Esophagus squamous epithelium (tissue), 4 donors: ENCODE measurements at regions not wholly inside any gene's neighbourhood (a gene's known extent, or its start where the extent isn't known, plus 50 kb on each side); places are given as distances from the start of the nearest gene placed in this dataset.

Source experiments
- CTCF ChIP-seq, 6 experiments: fragments of 450-650 bp in 4 of 6; fragments of 200-600 bp in 2 of 6; sonication (generic) in 2 of 6; IDR thresholded peaks; one replicate each; pipeline ENCODE4 v1.5.1; 2016 to 2019; ENCODE audit warnings: antibody characterized with exemption in 6 of 6, mild to moderate bottlenecking in 4 of 6, moderate library complexity in 4 of 6
- POLR2A ChIP-seq, 4 donors: fragments of 450-650 bp; IDR thresholded peaks; one replicate each; pipeline ENCODE4 v1.6.1; 2017; ENCODE audit warnings: antibody characterized with exemption in 4 of 4, mild to moderate bottlenecking in 4 of 4, moderate library complexity in 3 of 4

- TF ChIP-seq CTCF (IDR thresholded peaks at IDR 0.05) (no peak), POLR2A (IDR thresholded peaks at IDR 0.05) (no peak)
These were observed 116.3 kb downstream of the ZNF429 start for GRCh38 chr19:21621671-21622070.
